ENCODE measurements at regions not wholly inside any gene's neighbourhood (a gene's known extent, or its start where the extent isn't known, plus 50 kb on each side); places are given as distances from the start of the nearest gene placed in this dataset.

GRCh38 chr18:49691177-49691608 lies 122.1 kb downstream of the ACAA2 start:
- TF ChIP-seq CTCF (IDR thresholded peaks at IDR 0.05; ENCODE audit: low read depth, low read length) (no peak), POLR2A (IDR thresholded peaks at IDR 0.05; ENCODE audit: extremely low read depth, insufficient read length) (no peak)

Data from NB4 (cell line).